ENCODE measurements at regions not wholly inside any gene's neighbourhood (a gene's known extent, or its start where the extent isn't known, plus 50 kb on each side); places are given as distances from the start of the nearest gene placed in this dataset.

DNA sequence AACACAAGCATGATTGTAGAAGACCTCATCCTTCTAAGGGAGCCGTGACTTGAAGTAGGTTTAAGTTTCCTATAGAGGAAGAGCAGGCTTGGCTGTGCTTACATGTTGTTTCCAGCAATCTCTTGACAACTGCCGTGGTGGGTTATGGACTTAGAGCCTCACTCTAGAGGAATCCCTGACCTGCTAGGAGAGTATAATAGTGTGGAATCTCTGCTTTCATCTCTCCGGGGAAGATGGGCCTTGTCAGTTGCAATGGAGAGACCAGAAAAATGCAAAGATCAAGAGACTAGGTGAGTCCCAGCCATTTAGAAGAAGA is 137.6 kb downstream of the MIS18A start:
- no peak for ATAC-seq
- TF ChIP-seq TCF12 (IDR thresholded peaks at IDR 0.05; ENCODE audit: low read depth, low read length) (no peak), NFYB (IDR thresholded peaks at IDR 0.05; ENCODE audit: insufficient read depth, low read depth, low read length) (no peak), ASH2L (IDR thresholded peaks at IDR 0.05; ENCODE audit: borderline replicate concordance, low read depth) (no peak), ZBTB4 (CRISPR knock-in tag; IDR thresholded peaks at IDR 0.05) (no peak), CBX5 (IDR thresholded peaks at IDR 0.05; ENCODE audit: low read depth) (no peak), POLR2AphosphoS2 (IDR thresholded peaks at IDR 0.05; ENCODE audit: low read depth, low read length) (no peak), NRF1 (conservative IDR thresholded peaks at IDR 0.05; ENCODE audit: low read depth, low read length) (no peak), GABPA (IDR thresholded peaks at IDR 0.05; ENCODE audit: low read depth) (no peak), RB1 (IDR thresholded peaks at IDR 0.05; ENCODE audit: borderline replicate concordance) (no peak)
- TF ChIP-seq, protein P1, sequence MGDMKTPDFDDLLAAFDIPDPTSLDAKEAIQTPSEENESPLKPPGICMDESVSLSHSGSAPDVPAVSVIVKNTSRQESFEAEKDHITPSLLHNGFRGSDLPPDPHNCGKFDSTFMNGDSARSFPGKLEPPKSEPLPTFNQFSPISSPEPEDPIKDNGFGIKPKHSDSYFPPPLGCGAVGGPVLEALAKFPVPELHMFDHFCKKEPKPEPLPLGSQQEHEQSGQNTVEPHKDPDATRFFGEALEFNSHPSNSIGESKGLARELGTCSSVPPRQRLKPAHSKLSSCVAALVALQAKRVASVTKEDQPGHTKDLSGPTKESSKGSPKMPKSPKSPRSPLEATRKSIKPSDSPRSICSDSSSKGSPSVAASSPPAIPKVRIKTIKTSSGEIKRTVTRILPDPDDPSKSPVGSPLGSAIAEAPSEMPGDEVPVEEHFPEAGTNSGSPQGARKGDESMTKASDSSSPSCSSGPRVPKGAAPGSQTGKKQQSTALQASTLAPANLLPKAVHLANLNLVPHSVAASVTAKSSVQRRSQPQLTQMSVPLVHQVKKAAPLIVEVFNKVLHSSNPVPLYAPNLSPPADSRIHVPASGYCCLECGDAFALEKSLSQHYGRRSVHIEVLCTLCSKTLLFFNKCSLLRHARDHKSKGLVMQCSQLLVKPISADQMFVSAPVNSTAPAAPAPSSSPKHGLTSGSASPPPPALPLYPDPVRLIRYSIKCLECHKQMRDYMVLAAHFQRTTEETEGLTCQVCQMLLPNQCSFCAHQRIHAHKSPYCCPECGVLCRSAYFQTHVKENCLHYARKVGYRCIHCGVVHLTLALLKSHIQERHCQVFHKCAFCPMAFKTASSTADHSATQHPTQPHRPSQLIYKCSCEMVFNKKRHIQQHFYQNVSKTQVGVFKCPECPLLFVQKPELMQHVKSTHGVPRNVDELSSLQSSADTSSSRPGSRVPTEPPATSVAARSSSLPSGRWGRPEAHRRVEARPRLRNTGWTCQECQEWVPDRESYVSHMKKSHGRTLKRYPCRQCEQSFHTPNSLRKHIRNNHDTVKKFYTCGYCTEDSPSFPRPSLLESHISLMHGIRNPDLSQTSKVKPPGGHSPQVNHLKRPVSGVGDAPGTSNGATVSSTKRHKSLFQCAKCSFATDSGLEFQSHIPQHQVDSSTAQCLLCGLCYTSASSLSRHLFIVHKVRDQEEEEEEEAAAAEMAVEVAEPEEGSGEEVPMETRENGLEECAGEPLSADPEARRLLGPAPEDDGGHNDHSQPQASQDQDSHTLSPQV (IDR thresholded peaks at IDR 0.05): no peak
- TF ChIP-seq, protein P2, sequence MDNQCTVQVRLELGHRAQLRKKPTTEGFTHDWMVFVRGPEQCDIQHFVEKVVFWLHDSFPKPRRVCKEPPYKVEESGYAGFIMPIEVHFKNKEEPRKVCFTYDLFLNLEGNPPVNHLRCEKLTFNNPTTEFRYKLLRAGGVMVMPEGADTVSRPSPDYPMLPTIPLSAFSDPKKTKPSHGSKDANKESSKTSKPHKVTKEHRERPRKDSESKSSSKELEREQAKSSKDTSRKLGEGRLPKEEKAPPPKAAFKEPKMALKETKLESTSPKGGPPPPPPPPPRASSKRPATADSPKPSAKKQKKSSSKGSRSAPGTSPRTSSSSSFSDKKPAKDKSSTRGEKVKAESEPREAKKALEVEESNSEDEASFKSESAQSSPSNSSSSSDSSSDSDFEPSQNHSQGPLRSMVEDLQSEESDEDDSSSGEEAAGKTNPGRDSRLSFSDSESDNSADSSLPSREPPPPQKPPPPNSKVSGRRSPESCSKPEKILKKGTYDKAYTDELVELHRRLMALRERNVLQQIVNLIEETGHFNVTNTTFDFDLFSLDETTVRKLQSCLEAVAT (IDR thresholded peaks at IDR 0.05): no peak
- TF ChIP-seq, protein P3, sequence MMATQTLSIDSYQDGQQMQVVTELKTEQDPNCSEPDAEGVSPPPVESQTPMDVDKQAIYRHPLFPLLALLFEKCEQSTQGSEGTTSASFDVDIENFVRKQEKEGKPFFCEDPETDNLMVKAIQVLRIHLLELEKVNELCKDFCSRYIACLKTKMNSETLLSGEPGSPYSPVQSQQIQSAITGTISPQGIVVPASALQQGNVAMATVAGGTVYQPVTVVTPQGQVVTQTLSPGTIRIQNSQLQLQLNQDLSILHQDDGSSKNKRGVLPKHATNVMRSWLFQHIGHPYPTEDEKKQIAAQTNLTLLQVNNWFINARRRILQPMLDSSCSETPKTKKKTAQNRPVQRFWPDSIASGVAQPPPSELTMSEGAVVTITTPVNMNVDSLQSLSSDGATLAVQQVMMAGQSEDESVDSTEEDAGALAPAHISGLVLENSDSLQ (IDR thresholded peaks at IDR 0.05): no peak

More for the DNA sequence above, 137.6 kb downstream of the MIS18A start:
- no peaks in the 10 kb centered on the region for H3K79me2 ChIP-seq (ENCODE audit: control insufficient read depth, insufficient read depth, low read length)
- WGBS (ENCODE audit: insufficient coverage, insufficient replicate concordance, low lambda C conversion rate, missing lambda C conversion rate): 21% methylated on average over 3 of the region's 3 CpGs
- H3K4me1 ChIP-seq (ENCODE audit: control insufficient read depth, insufficient read depth, low read length): peaks cover 13% of the 10 kb centered on the region
- no peaks in the 10 kb centered on the region for H3K36me3 ChIP-seq (ENCODE audit: control insufficient read depth in 2 of 2, insufficient read depth in 2 of 2, low read length in 1 of 2)
- H3K9ac ChIP-seq (ENCODE audit: control insufficient read depth, insufficient read depth, low read length): no peak overlapping the region
- ChIA-PET SMC1A (ENCODE audit: uncharacterized antibody, unreplicated experiment) (no interaction called here), POLR2A (no interaction called here), CTCF (no interaction called here), RAD21 (ENCODE audit: unreplicated experiment) (no interaction called here)
- no peaks in the 10 kb centered on the region for H3K27me3 ChIP-seq (replicated peaks in 1 of 2; ENCODE audit: control insufficient read depth in 2 of 2, insufficient read depth in 2 of 2, low read length in 1 of 2)
- H3K4me3 ChIP-seq: no peak overlapping the region
- H2AFZ ChIP-seq (ENCODE audit: control insufficient read depth, low read depth, low read length): no peak overlapping the region
- H3K27ac ChIP-seq (ENCODE audit: control insufficient read depth, insufficient read depth): no peak overlapping the region
- no peak for DNase-seq (ENCODE audit: low read depth, low spot score)
- in situ Hi-C loops (cut with MboI): no loop called here
- FAIRE-seq: no peak
- H4K20me1 ChIP-seq (ENCODE audit: control insufficient read depth, insufficient read depth): no peaks in the 10 kb centered on the region
- peaks cover 1% of the 10 kb centered on the region; the same call in 2 of the 3 replicates for H3K9me3 ChIP-seq (replicated peaks; ENCODE audit: control insufficient read depth, insufficient read depth, low read length)
- intact Hi-C loops (cut with micrococcal nuclease; ENCODE audit: unreplicated experiment): no loop called here
- no peak overlapping the region for H3K4me2 ChIP-seq (ENCODE audit: control insufficient read depth, insufficient read depth)
- BruUV-seq (replicated peaks): no TSS peak
